T-cell (primary cell): ENCODE measurements at regions not wholly inside any gene's neighbourhood (a gene's known extent, or its start where the extent isn't known, plus 50 kb on each side); places are given as distances from the start of the nearest gene placed in this dataset.

ENCODE experiments used
- ATAC-seq, 4 experiments: fragments of 200-7000 bp in 3 of 4; fragments of 150-1000 bp in 1 of 4; cut with Tn5 transposase; replicated peaks in 1 of 4; 1 replicate in 3 of 4; 2 replicates in 1 of 4; pipeline ENCODE4 v1.10.0; 2021; ENCODE audit warnings: moderate library complexity in 3 of 4, mild to moderate bottlenecking in 2 of 4, moderate number of reproducible peaks in 1 of 4
- CTCF ChIA-PET, 2 donors: fragments of 300-600 bp; sonication (Branson Sonifier 250); formaldehyde crosslinking; loops; one replicate each; lab custom pipeline; 2022; ENCODE audit warnings: antibody characterized with exemption in 2 of 2; lab: Charles Lee
- POLR2A ChIA-PET, 2 donors: fragments of 300-600 bp; sonication (Branson Sonifier 250); formaldehyde crosslinking; loops; one replicate each; lab custom pipeline; 2022; ENCODE audit warnings: antibody characterized with exemption in 2 of 2; lab: Charles Lee
- DNase-seq, 35 experiments: peaks; one replicate each; pipeline versions ENCODE4 v3.0.0 to v3.0.0-alpha.2; 2013 to 2023
- H3K27ac ChIP-seq: one replicate; pipeline ENCODE4 v1.5.1; 2013; ENCODE audit warnings: low read length
- H3K27me3 ChIP-seq, 2 experiments: replicated peaks in 1 of 2; 1 replicate in 1 of 2; 2 replicates in 1 of 2; pipeline versions ENCODE4 v1.6.1 to v1.7.0; 2013; ENCODE audit warnings: low read length in 1 of 2, mixed read lengths in 1 of 2; ENCODE audit not compliant: control insufficient read depth in 2 of 2, insufficient read depth in 2 of 2; ENCODE audit errors: extremely low read depth in 1 of 2
- H3K36me3 ChIP-seq, 2 donors: 1 replicate in 1 of 2; 2 replicates in 1 of 2; pipeline versions ENCODE4 v1.6.1 to v1.7.0; 2013; ENCODE audit warnings: low read length in 1 of 2; ENCODE audit not compliant: control insufficient read depth in 2 of 2, insufficient read depth in 1 of 2; ENCODE audit errors: extremely low read depth in 1 of 2
- H3K4me1 ChIP-seq, 2 experiments: 1 replicate in 1 of 2; 2 replicates in 1 of 2; pipeline versions ENCODE4 v1.6.1 to v1.7.0; 2013; ENCODE audit warnings: low read length in 2 of 2, mixed read lengths in 1 of 2; ENCODE audit not compliant: insufficient read depth in 2 of 2, control insufficient read depth in 1 of 2; ENCODE audit errors: extremely low read depth in 1 of 2
- H3K4me3 ChIP-seq, 2 donors: 1 replicate in 1 of 2; 2 replicates in 1 of 2; pipeline versions ENCODE4 v1.5.1 to v1.7.0; 2013; ENCODE audit warnings: mild to moderate bottlenecking in 2 of 2, low read length in 1 of 2, moderate library complexity in 1 of 2; ENCODE audit not compliant: control insufficient read depth in 1 of 2; ENCODE audit errors: extremely low read depth in 1 of 2
- H3K9me3 ChIP-seq: 2 replicates; pipeline ENCODE4 v1.7.0; 2013
- H3K27ac Mint-ChIP-seq, 2 donors: one replicate each; pipeline ENCODE4 v1.8.0; 2020 to 2021; ENCODE audit warnings: mild to moderate bottlenecking in 2 of 2, mixed read lengths in 2 of 2
- H3K27me3 Mint-ChIP-seq, 2 donors: one replicate each; pipeline ENCODE4 v1.8.0; 2021 to 2022; ENCODE audit warnings: mixed read lengths in 2 of 2
- H3K36me3 Mint-ChIP-seq: one replicate; pipeline ENCODE4 v1.8.0; 2021; ENCODE audit warnings: mixed read lengths
- H3K4me1 Mint-ChIP-seq, 3 donors: one replicate each; pipeline ENCODE4 v1.8.0; 2020 to 2022; ENCODE audit warnings: mixed read lengths in 3 of 3, mild to moderate bottlenecking in 1 of 3
- H3K4me3 Mint-ChIP-seq, 3 donors: one replicate each; pipeline ENCODE4 v1.8.0; 2020 to 2022; ENCODE audit warnings: mild to moderate bottlenecking in 3 of 3, mixed read lengths in 3 of 3, moderate library complexity in 3 of 3
- H3K9me3 Mint-ChIP-seq, 3 donors: one replicate each; pipeline ENCODE4 v1.8.0; 2020 to 2022; ENCODE audit warnings: mixed read lengths in 3 of 3
- WGBS: methylation state at CpG from one replicate; pipeline ENCODE4 v1.1.5; 2013; ENCODE audit warnings: missing lambda C conversion rate; ENCODE audit not compliant: insufficient coverage; 5-methylcytosine and 5-hydroxymethylcytosine counted together

DNA sequence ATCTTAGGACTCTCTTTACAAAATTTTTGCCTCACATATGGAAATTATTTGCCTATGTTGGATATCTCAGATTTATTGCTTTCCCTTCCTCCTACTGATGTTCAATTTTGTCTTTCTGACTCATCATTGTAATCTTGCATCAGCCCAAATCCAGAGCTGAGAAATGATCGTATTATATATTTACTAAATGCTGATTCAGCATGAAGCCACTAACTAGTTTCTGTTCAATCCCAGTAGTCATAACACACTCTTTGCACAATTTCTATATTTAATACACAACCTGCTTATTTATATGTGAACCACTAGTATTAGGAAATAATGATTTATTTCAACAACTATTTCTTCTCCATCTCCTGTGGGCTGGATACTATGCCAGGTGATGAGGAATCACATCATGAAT, 161.1 kb upstream of the PCDH17 start:
- WGBS: no CpG with 5 or more reads among the region's 1 CpG
- Histone ChIP-seq H3K27ac (no peak overlapping the region), H3K4me1 (no peaks in the 10 kb centered on the region), H3K4me3 (no peak overlapping the region), H3K36me3 (no peaks in the 10 kb centered on the region), H3K9me3 (no peaks in the 10 kb centered on the region), H3K27me3 (no peaks in the 10 kb centered on the region)
- H3K9me3 Mint-ChIP-seq: peaks cover 4 to 24% (median 11%) of the 10 kb centered on the region in 3 donors
- CTCF ChIA-PET: no interaction called here
- H3K4me3 Mint-ChIP-seq: no peak overlapping the region
- no peaks in the 10 kb centered on the region for H3K4me1 Mint-ChIP-seq
- ATAC-seq (no peak), DNase-seq (no peak)
- POLR2A ChIA-PET: no interaction called here
- H3K27ac Mint-ChIP-seq: no peak overlapping the region
- no peaks in the 10 kb centered on the region for H3K36me3 Mint-ChIP-seq
- no peaks in the 10 kb centered on the region for H3K27me3 Mint-ChIP-seq

DNA sequence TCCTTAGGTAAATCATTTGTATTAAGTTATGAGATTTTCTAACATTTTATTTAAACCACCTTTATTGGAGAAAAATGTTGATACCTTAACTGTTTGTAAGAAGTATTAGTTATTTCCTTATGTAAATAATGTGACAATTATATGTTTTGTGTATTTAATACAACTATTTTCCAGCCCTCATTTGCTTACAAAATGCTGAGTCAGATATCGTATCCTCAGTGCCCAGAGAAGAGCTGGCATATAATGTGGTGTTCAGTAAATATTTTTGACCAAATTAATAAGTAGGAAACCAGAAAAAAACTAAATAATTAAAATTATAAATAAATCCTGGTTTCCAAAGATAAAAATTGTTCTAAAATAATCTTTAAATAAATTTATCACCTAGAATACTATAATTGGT, 140.2 kb upstream of the PCDH17 start:
- no CpG with 5 or more reads among the region's 1 CpG for WGBS
- no peaks in the 10 kb centered on the region for H3K27me3 Mint-ChIP-seq

DNA sequence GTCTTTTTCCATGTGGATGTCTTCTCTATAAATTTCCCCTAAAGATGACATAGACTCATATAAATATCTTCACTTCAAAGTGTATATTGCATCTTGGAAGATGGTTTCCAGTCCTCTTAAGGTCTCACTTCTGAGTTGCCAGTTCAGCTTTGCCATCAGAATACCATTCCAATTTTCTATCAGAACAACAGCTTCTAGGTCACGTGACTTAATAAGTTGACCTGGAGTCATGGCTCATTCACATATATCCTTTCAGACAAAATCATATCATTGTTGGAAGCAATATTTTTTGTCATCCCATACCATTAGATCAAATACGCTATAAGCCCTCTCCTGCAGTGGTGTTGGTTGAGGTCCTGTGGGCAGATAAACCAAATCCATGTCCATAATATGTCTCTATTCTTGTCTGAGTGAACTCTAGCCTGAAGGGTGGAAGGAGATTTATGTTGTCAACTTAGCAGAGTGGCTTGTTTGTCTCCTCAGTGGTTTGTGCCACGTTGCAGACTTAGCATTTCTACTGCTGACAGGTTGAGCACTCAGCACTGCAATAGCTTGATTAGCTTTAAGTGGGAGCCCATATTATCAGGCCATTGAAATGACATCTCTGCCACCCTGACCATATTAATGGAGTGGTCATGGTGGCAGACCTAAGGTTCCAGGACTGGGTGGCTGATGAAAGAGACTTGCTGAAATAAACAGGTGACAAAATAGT, 123.6 kb upstream of the PCDH17 start:
- Mint-ChIP-seq H3K9me3 (peaks cover 2 to 18% (median 13%) of the 10 kb centered on the region in 3 donors), H3K36me3 (no peaks in the 10 kb centered on the region), H3K27ac (no peak overlapping the region), H3K4me1 (no peaks in the 10 kb centered on the region), H3K27me3 (no peaks in the 10 kb centered on the region), H3K4me3 (no peak overlapping the region)
- no peaks in the 10 kb centered on the region for H3K27me3 ChIP-seq
- no peak overlapping the region for H3K27ac ChIP-seq
- H3K4me3 ChIP-seq: no peak overlapping the region
- CTCF ChIA-PET: no interaction called here
- 67% methylated on average over 1 of the region's 3 CpGs for WGBS
- no peaks in the 10 kb centered on the region for H3K36me3 ChIP-seq
- no peaks in the 10 kb centered on the region for H3K9me3 ChIP-seq
- ATAC-seq: no peak
- no peaks in the 10 kb centered on the region for H3K4me1 ChIP-seq
- POLR2A ChIA-PET: no interaction called here
- no peak for DNase-seq

More for the DNA sequence above, 140.2 kb upstream of the PCDH17 start:
- CTCF ChIA-PET: no interaction called here
- H3K36me3 Mint-ChIP-seq: no peaks in the 10 kb centered on the region
- no peaks in the 10 kb centered on the region for H3K4me1 Mint-ChIP-seq
- DNase-seq: no peak
- Histone ChIP-seq H3K27me3 (no peaks in the 10 kb centered on the region), H3K36me3 (no peaks in the 10 kb centered on the region), H3K4me1 (no peaks in the 10 kb centered on the region), H3K4me3 (no peak overlapping the region), H3K9me3 (peaks cover 2% of the 10 kb centered on the region), H3K27ac (no peak overlapping the region)
- peaks cover 0 to 13% (median 12%) of the 10 kb centered on the region in 3 donors for H3K9me3 Mint-ChIP-seq
- H3K4me3 Mint-ChIP-seq: no peak overlapping the region
- ATAC-seq: no peak
- H3K27ac Mint-ChIP-seq: no peak overlapping the region
- POLR2A ChIA-PET: no interaction called here

DNA sequence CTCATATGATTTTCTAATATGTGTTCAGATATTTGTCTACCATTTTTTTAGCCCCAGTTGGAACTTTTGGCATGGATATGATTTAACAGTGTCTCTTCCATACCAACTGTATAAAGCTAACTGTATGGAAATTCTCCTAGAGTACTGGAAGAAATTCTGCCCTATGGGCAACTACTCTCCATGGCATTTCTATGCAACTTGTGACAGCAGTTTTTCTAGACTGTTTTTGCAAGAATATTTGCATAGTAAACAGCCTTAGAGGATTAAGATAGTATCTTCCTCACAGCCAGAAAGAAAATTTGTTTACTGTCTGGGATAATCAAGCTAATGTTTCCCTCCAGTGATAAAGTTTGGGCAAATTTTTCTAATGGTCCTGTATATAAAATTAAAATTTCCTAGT, 119.9 kb upstream of the PCDH17 start:
- Histone ChIP-seq H3K36me3 (no peaks in the 10 kb centered on the region), H3K27me3 (no peaks in the 10 kb centered on the region), H3K9me3 (no peaks in the 10 kb centered on the region), H3K27ac (no peak overlapping the region), H3K4me1 (no peaks in the 10 kb centered on the region), H3K4me3 (no peak overlapping the region)
- Mint-ChIP-seq H3K27ac (no peak overlapping the region), H3K4me3 (no peak overlapping the region), H3K4me1 (no peaks in the 10 kb centered on the region), H3K27me3 (no peaks in the 10 kb centered on the region), H3K9me3 (peaks cover 12 to 13% (median 13%) of the 10 kb centered on the region in 3 donors), H3K36me3 (no peaks in the 10 kb centered on the region)
- ChIA-PET CTCF (no interaction called here), POLR2A (no interaction called here)
- DNase-seq (no peak), ATAC-seq (no peak)

DNA sequence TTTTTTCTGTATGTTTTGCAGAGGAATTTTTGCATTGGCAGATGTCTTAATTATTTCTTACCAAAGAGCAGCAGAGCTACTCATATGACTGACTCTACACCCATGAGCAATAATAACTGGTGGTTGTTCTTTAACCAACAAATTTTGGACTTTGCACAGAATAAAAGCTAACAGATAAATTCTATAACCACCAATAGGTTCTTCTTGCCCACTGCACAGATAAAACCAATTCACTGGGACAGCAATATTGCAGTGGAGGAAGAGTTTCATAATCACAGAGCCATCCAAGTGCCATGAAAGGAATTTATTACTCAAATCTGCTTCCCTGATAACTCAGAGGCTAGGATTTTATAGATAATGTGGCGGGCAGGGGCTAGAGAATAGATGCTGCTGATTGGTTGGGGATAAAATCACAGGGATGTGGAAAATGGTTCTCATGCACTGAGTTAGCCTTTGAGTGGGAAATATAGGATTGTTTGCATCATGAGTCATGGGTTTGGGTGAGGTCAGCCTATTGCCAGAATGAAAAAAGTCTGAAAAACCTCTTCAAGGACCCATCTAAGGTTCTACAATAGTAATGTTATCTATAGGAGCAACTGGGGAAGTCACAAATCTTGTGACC, 104.3 kb upstream of the PCDH17 start:
- H3K9me3 Mint-ChIP-seq: peaks cover 0 to 22% (median 15%) of the 10 kb centered on the region in 3 donors
- DNase-seq (no peak), ATAC-seq (no peak)
- no peak overlapping the region for H3K27ac Mint-ChIP-seq
- 60% methylated on average over 1 of the region's 1 CpG for WGBS
- Histone ChIP-seq H3K4me3 (no peak overlapping the region), H3K36me3 (no peaks in the 10 kb centered on the region), H3K4me1 (no peaks in the 10 kb centered on the region), H3K27me3 (no peaks in the 10 kb centered on the region), H3K27ac (no peak overlapping the region), H3K9me3 (peaks cover 2% of the 10 kb centered on the region)
- H3K36me3 Mint-ChIP-seq: no peaks in the 10 kb centered on the region
- ChIA-PET CTCF (no interaction called here), POLR2A (no interaction called here)
- no peaks in the 10 kb centered on the region for H3K27me3 Mint-ChIP-seq
- H3K4me1 Mint-ChIP-seq: no peaks in the 10 kb centered on the region
- no peak overlapping the region for H3K4me3 Mint-ChIP-seq

DNA sequence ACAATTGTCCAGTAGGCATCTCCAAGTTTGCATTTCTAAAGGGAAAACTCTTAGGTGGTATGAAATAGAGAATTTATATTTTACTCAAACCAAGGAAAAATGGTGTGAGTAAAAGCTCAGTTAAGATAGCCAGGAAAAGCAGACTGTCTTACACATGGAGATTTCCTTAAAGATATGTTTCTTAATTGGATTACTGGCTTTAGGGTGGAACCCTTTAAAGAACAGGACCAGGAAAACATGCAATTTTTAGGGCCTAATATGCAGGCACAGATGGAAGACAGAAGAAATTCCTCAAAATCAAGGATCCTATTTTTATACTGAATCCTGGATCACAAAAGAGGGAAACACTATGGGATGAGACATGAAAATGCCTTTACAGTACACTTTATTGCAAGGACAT, 100.3 kb upstream of the PCDH17 start:
- no peaks in the 10 kb centered on the region for H3K4me1 Mint-ChIP-seq

More for the DNA sequence above, 100.3 kb upstream of the PCDH17 start:
- H3K36me3 Mint-ChIP-seq: no peaks in the 10 kb centered on the region
- Histone ChIP-seq H3K36me3 (no peaks in the 10 kb centered on the region), H3K9me3 (peaks cover 3% of the 10 kb centered on the region), H3K4me1 (no peaks in the 10 kb centered on the region), H3K4me3 (no peak overlapping the region), H3K27me3 (no peaks in the 10 kb centered on the region), H3K27ac (no peak overlapping the region)
- ATAC-seq: no peak
- no peak for DNase-seq
- H3K9me3 Mint-ChIP-seq: peaks cover 0 to 36% (median 14%) of the 10 kb centered on the region in 3 donors
- CTCF ChIA-PET: no interaction called here
- POLR2A ChIA-PET: no interaction called here
- no peak overlapping the region for H3K4me3 Mint-ChIP-seq
- no peak overlapping the region for H3K27ac Mint-ChIP-seq
- H3K27me3 Mint-ChIP-seq: no peaks in the 10 kb centered on the region
